Parathyroid adenoma (tissue), 2 donors: ENCODE measurements at regions not wholly inside any gene's neighbourhood (a gene's known extent, or its start where the extent isn't known, plus 50 kb on each side); places are given as distances from the start of the nearest gene placed in this dataset.

Source experiments
- H2AFZ ChIP-seq: fragments of 300-600 bp; sonication (generic); one replicate; pipeline ENCODE4 v1.7.0; 2017; ENCODE audit warnings: antibody characterized with exemption, mild to moderate bottlenecking
- H3K27ac ChIP-seq: fragments of 300-600 bp; sonication (generic); one replicate; pipeline ENCODE4 v1.7.0; 2017
- H3K27me3 ChIP-seq: fragments of 300-600 bp; sonication (generic); one replicate; pipeline ENCODE4 v1.7.0; 2017; ENCODE audit warnings: low read length; ENCODE audit not compliant: control insufficient read depth, insufficient read depth
- H3K36me3 ChIP-seq: fragments of 300-600 bp; sonication (generic); one replicate; pipeline ENCODE4 v1.7.0; 2017; ENCODE audit warnings: low read length; ENCODE audit not compliant: control insufficient read depth, insufficient read depth
- H3K4me1 ChIP-seq: fragments of 300-600 bp; sonication (generic); one replicate; pipeline ENCODE4 v1.7.0; 2017; ENCODE audit warnings: control low read depth
- H3K4me2 ChIP-seq: fragments of 300-600 bp; sonication (generic); one replicate; pipeline ENCODE4 v1.7.0; 2017; ENCODE audit warnings: low read length
- H3K4me3 ChIP-seq: fragments of 300-600 bp; sonication (generic); one replicate; pipeline ENCODE4 v1.7.0; 2017; ENCODE audit warnings: low read depth, low read length
- H3K79me2 ChIP-seq: fragments of 300-600 bp; sonication (generic); one replicate; pipeline ENCODE4 v1.7.0; 2017; ENCODE audit warnings: control low read depth
- H3K9ac ChIP-seq: fragments of 300-600 bp; sonication (generic); one replicate; pipeline ENCODE4 v1.7.0; 2017; ENCODE audit warnings: mild to moderate bottlenecking
- H3K9me3 ChIP-seq: fragments of 300-600 bp; sonication (generic); one replicate; pipeline ENCODE4 v1.7.0; 2017; ENCODE audit warnings: low read length; ENCODE audit not compliant: control insufficient read depth
- CTCF ChIP-seq: fragments of 300-600 bp; sonication (generic); IDR thresholded peaks from one replicate; pipeline ENCODE4 v1.7.0; 2017; ENCODE audit warnings: antibody characterized with exemption, mild to moderate bottlenecking
- donor health status: primary hyperparathyroidism.

- Histone ChIP-seq H3K79me2 (no peaks in the 10 kb centered on the region), H3K4me3 (no peak overlapping the region), H3K4me2 (no peak overlapping the region), H3K36me3 (no peaks in the 10 kb centered on the region), H2AFZ (no peak overlapping the region), H3K9me3 (no peaks in the 10 kb centered on the region), H3K27me3 (no peaks in the 10 kb centered on the region), H3K27ac (no peak overlapping the region), H3K9ac (no peak overlapping the region), H3K4me1 (no peaks in the 10 kb centered on the region)
- no peak for TF ChIP-seq CTCF
Measured at GRCh38 chr10:3659203-3659917, 125.6 kb downstream of the KLF6 start.

GRCh38 chr10:3658766-3659165 lies 126.2 kb downstream of the KLF6 start:
- TF ChIP-seq CTCF: no peak
- H3K4me2 ChIP-seq: no peak overlapping the region

GRCh38 chr10:3656214-3656613 lies 128.8 kb downstream of the KLF6 start:
- Histone ChIP-seq H3K4me3 (no peak overlapping the region), H3K9me3 (no peaks in the 10 kb centered on the region), H3K9ac (no peak overlapping the region), H3K4me2 (no peak overlapping the region), H3K27ac (no peak overlapping the region), H2AFZ (no peak overlapping the region), H3K27me3 (no peaks in the 10 kb centered on the region), H3K36me3 (no peaks in the 10 kb centered on the region), H3K4me1 (no peaks in the 10 kb centered on the region), H3K79me2 (no peaks in the 10 kb centered on the region)
- TF ChIP-seq CTCF: no peak

More at GRCh38 chr10:3658766-3659165, 126.2 kb downstream of the KLF6 start:
- no peaks in the 10 kb centered on the region for H3K4me1 ChIP-seq
- H3K27ac ChIP-seq: no peak overlapping the region
- no peak overlapping the region for H3K4me3 ChIP-seq
- no peak overlapping the region for H3K9ac ChIP-seq
- no peaks in the 10 kb centered on the region for H3K9me3 ChIP-seq
- H2AFZ ChIP-seq: no peak overlapping the region
- no peaks in the 10 kb centered on the region for H3K36me3 ChIP-seq
- no peaks in the 10 kb centered on the region for H3K79me2 ChIP-seq
- no peaks in the 10 kb centered on the region for H3K27me3 ChIP-seq

- H3K27me3 ChIP-seq: no peaks in the 10 kb centered on the region
- H3K4me1 ChIP-seq: no peaks in the 10 kb centered on the region
- H3K9ac ChIP-seq: no peak overlapping the region
- no peaks in the 10 kb centered on the region for H3K9me3 ChIP-seq
- TF ChIP-seq CTCF: no peak
- H3K36me3 ChIP-seq: no peaks in the 10 kb centered on the region
- no peaks in the 10 kb centered on the region for H3K79me2 ChIP-seq
- no peak overlapping the region for H3K4me2 ChIP-seq
- no peak overlapping the region for H3K27ac ChIP-seq
- H3K4me3 ChIP-seq: no peak overlapping the region
- H2AFZ ChIP-seq: no peak overlapping the region
Measured at GRCh38 chr10:3655528-3655927, 129.5 kb downstream of the KLF6 start.

GRCh38 chr10:3654980-3655379 lies 130.0 kb downstream of the KLF6 start:
- H3K9me3 ChIP-seq: no peaks in the 10 kb centered on the region
- no peaks in the 10 kb centered on the region for H3K4me1 ChIP-seq
- no peaks in the 10 kb centered on the region for H3K79me2 ChIP-seq
- H3K4me3 ChIP-seq: no peak overlapping the region
- no peak overlapping the region for H3K4me2 ChIP-seq
- H2AFZ ChIP-seq: no peak overlapping the region
- no peaks in the 10 kb centered on the region for H3K36me3 ChIP-seq
- H3K27ac ChIP-seq: no peak overlapping the region
- H3K9ac ChIP-seq: no peak overlapping the region
- no peaks in the 10 kb centered on the region for H3K27me3 ChIP-seq
- TF ChIP-seq CTCF: no peak
